ENCODE measurements at regions not wholly inside any gene's neighbourhood (a gene's known extent, or its start where the extent isn't known, plus 50 kb on each side); places are given as distances from the start of the nearest gene placed in this dataset.

DNA sequence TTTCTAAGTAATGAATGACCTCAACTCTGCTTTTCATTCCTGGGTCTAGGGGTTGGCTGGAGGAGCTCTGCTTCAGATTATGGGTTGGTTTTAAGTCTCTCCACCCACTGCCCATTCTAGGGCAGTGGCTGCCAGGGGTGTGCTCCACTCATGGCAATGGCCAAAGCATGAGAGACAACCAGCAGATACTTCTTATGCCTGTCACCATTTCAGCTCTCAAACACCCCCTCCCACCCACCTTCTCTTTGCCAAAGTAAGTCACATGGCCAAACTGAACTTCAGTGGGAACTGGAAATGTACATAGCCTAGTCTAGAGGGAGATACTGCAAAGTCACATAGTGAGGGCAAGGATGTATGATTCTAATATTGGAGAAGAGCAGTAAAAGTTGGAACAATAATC is 285.3 kb downstream of the RPLP1 start:
- no peak for ATAC-seq (ENCODE audit: low read depth)
- Histone ChIP-seq H3K4ac (ENCODE audit: low read depth, low read length) (no peak overlapping the region), H3K27me3 (ENCODE audit: control insufficient read depth, insufficient read depth, low read length) (peaks cover 55% of the 10 kb centered on the region), H3K27ac (ENCODE audit: insufficient read depth, low read length) (no peak overlapping the region), H4K91ac (ENCODE audit: insufficient read depth, low read depth, low read length) (no peak overlapping the region), H3K18ac (ENCODE audit: low read depth, low read length) (no peak overlapping the region), H4K8ac (ENCODE audit: low read depth in 2 of 2, low read length in 2 of 2) (no peak overlapping the region), H3K4me1 (ENCODE audit: control insufficient read depth, insufficient read depth, low read length) (no peaks in the 10 kb centered on the region; the same call in 1 of the 2 replicates), H3K4me3 (ENCODE audit: insufficient read depth, low read depth, low read length) (no peak overlapping the region), H2BK5ac (ENCODE audit: low read depth, low read length, poor library complexity, severe bottlenecking) (no peak overlapping the region), H3K9me1 (ENCODE audit: insufficient read depth, low read length) (no peaks in the 10 kb centered on the region), H3K9me3 (ENCODE audit: control insufficient read depth, insufficient read depth, low read length) (peaks cover 9% of the 10 kb centered on the region), H3K14ac (replicated peaks; ENCODE audit: low read depth, low read length) (no peak overlapping the region), H3K56ac (ENCODE audit: extremely low read depth, insufficient read depth, low read length) (no peak overlapping the region), H3K36me3 (ENCODE audit: control insufficient read depth, insufficient read depth, low read length) (no peaks in the 10 kb centered on the region), H3K79me1 (ENCODE audit: low read depth in 1 of 2, low read length in 2 of 2) (no peaks in the 10 kb centered on the region), H3K4me2 (ENCODE audit: low read depth, low read length) (no peak overlapping the region), H2BK120ac (ENCODE audit: low read depth, low read length) (no peak overlapping the region), H2BK15ac (ENCODE audit: low read depth, low read length) (no peak overlapping the region), H4K20me1 (ENCODE audit: insufficient read depth, low read length) (no peaks in the 10 kb centered on the region), H4K5ac (ENCODE audit: low read depth, low read length) (no peak overlapping the region), H3K9ac (ENCODE audit: low read depth, low read length) (no peak overlapping the region), H2AFZ (replicated peaks; ENCODE audit: low read length, poor library complexity) (no peak overlapping the region), H2BK20ac (ENCODE audit: low read depth, low read length) (no peak overlapping the region), H2AK9ac (replicated peaks; ENCODE audit: low read depth, low read length, poor library complexity) (no peak overlapping the region), H2AK5ac (ENCODE audit: low read depth, low read length) (no peak overlapping the region), H3K23ac (ENCODE audit: low read depth, low read length) (no peak overlapping the region)
- in situ Hi-C loops (cut with MboI; ENCODE audit: low sequenced_read_pairs): no loop called here
- ChIA-PET CTCF (no interaction called here), POLR2A (ENCODE audit: unreplicated experiment) (no interaction called here)
- intact Hi-C loops (cut with micrococcal nuclease): no loop called here
- no peak for DNase-seq
- TF ChIP-seq RFX5 (IDR thresholded peaks at IDR 0.05; ENCODE audit: low read depth, low read length): no peak
- no peak for TF ChIP-seq FOS (IDR thresholded peaks at IDR 0.05; ENCODE audit: low read depth, low read length)
- TF ChIP-seq CEBPB (IDR thresholded peaks at IDR 0.05; ENCODE audit: low read depth, low read length): no peak
- TF ChIP-seq MAZ (IDR thresholded peaks at IDR 0.05; ENCODE audit: borderline replicate concordance, low read depth, low read length): no peak
- no peak for TF ChIP-seq CHD1 (IDR thresholded peaks at IDR 0.05; ENCODE audit: low read depth, low read length)
- no peak for TF ChIP-seq NFE2L2 (IDR thresholded peaks at IDR 0.05; ENCODE audit: low read depth, low read length)
- no peak for TF ChIP-seq POLR2A (IDR thresholded peaks at IDR 0.05; ENCODE audit: low read depth, low read length)
- TF ChIP-seq, protein P1, sequence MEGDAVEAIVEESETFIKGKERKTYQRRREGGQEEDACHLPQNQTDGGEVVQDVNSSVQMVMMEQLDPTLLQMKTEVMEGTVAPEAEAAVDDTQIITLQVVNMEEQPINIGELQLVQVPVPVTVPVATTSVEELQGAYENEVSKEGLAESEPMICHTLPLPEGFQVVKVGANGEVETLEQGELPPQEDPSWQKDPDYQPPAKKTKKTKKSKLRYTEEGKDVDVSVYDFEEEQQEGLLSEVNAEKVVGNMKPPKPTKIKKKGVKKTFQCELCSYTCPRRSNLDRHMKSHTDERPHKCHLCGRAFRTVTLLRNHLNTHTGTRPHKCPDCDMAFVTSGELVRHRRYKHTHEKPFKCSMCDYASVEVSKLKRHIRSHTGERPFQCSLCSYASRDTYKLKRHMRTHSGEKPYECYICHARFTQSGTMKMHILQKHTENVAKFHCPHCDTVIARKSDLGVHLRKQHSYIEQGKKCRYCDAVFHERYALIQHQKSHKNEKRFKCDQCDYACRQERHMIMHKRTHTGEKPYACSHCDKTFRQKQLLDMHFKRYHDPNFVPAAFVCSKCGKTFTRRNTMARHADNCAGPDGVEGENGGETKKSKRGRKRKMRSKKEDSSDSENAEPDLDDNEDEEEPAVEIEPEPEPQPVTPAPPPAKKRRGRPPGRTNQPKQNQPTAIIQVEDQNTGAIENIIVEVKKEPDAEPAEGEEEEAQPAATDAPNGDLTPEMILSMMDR (conservative IDR thresholded peaks at IDR 0.05; ENCODE audit: low read depth, low read length): no peak
- no peak for TF ChIP-seq RAD21 (IDR thresholded peaks at IDR 0.05; ENCODE audit: low read length)
- no peak for TF ChIP-seq BHLHE40 (IDR thresholded peaks at IDR 0.05; ENCODE audit: low read depth, low read length)
- no peak for TF ChIP-seq MAFK (IDR thresholded peaks at IDR 0.05; ENCODE audit: low read depth, low read length)
- TF ChIP-seq SMC3 (IDR thresholded peaks at IDR 0.05; ENCODE audit: low read depth, low read length): no peak
- no peak for TF ChIP-seq RCOR1 (IDR thresholded peaks at IDR 0.05; ENCODE audit: insufficient replicate concordance, low read length)
- TF ChIP-seq ELK1 (IDR thresholded peaks at IDR 0.05; ENCODE audit: borderline replicate concordance, low read depth, low read length): no peak
- TF ChIP-seq, protein P2, sequence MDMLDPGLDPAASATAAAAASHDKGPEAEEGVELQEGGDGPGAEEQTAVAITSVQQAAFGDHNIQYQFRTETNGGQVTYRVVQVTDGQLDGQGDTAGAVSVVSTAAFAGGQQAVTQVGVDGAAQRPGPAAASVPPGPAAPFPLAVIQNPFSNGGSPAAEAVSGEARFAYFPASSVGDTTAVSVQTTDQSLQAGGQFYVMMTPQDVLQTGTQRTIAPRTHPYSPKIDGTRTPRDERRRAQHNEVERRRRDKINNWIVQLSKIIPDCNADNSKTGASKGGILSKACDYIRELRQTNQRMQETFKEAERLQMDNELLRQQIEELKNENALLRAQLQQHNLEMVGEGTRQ (IDR thresholded peaks at IDR 0.05; ENCODE audit: low read depth, low read length): no peak
- no peak for TF ChIP-seq MXI1 (IDR thresholded peaks at IDR 0.05; ENCODE audit: borderline replicate concordance, low read depth, low read length)
- dilution Hi-C loops (cut with HindIII; ENCODE audit: low sequenced_read_pairs, unreplicated experiment): no loop called here
- no TSS peak for BruUV-seq (replicated peaks)
